ENCODE measurements at regions not wholly inside any gene's neighbourhood (a gene's known extent, or its start where the extent isn't known, plus 50 kb on each side); places are given as distances from the start of the nearest gene placed in this dataset.

DNA sequence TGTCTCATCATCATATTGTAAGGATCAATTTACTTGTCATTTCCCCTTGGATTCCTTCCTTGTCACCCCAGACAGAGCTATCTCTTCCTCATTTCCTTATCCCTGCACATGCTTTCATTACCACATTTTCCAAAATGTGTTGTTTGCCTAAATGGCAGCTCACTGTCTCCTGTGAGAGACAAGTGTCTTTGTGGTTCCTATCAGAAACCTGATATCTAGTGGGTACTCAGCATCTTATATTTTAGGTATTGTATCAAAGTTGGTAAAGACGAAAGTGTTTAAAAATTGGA lies 896.0 kb upstream of the PIK3C3 start:
- Histone ChIP-seq H3K9ac (ENCODE audit: control insufficient read depth, insufficient read depth, low read length) (no peak overlapping the region), H4K20me1 (ENCODE audit: control insufficient read depth, insufficient read depth) (no peaks in the 10 kb centered on the region), H3K4me3 (no peak overlapping the region), H2AFZ (ENCODE audit: control insufficient read depth, low read depth, low read length) (no peak overlapping the region), H3K36me3 (ENCODE audit: control insufficient read depth in 2 of 2, insufficient read depth in 2 of 2, low read length in 1 of 2) (no peaks in the 10 kb centered on the region), H3K4me2 (ENCODE audit: control insufficient read depth, insufficient read depth) (no peak overlapping the region), H3K79me2 (ENCODE audit: control insufficient read depth, insufficient read depth, low read length) (no peaks in the 10 kb centered on the region), H3K9me3 (replicated peaks; ENCODE audit: control insufficient read depth, insufficient read depth, low read length) (no peaks in the 10 kb centered on the region), H3K4me1 (ENCODE audit: control insufficient read depth, insufficient read depth, low read length) (no peaks in the 10 kb centered on the region), H3K27ac (ENCODE audit: control insufficient read depth, insufficient read depth) (no peak overlapping the region), H3K27me3 (replicated peaks in 1 of 2; ENCODE audit: control insufficient read depth in 2 of 2, insufficient read depth in 2 of 2, low read length in 1 of 2) (no peaks in the 10 kb centered on the region)
- ChIA-PET CTCF (interaction anchor here (0.8 to 1.3 kb wide), 3 partner anchors 9 to 40 kb away, joined by 3 to 5 read pairs (median 3); no protein-coding TSS in a partner anchor), SMC1A (ENCODE audit: uncharacterized antibody, unreplicated experiment) (interaction anchor here (1.0 to 1.7 kb wide), 3 partner anchors 17 to 124 kb away, joined by 3 to 10 read pairs (median 3); no protein-coding TSS in a partner anchor), POLR2A (no interaction called here), RAD21 (ENCODE audit: unreplicated experiment) (no interaction called here)
- DNase-seq (ENCODE audit: low read depth, low spot score): no peak
- no peak for ATAC-seq
- intact Hi-C loops (cut with micrococcal nuclease; ENCODE audit: unreplicated experiment) (no loop called here), in situ Hi-C loops (cut with MboI) (no loop called here)
- BruUV-seq (replicated peaks): no TSS peak
- 0% methylated on average over 1 of the region's 1 CpG for WGBS (ENCODE audit: insufficient coverage, insufficient replicate concordance, low lambda C conversion rate, missing lambda C conversion rate)
- no peak for FAIRE-seq
- TF ChIP-seq EZH2 (IDR thresholded peaks at IDR 0.05; ENCODE audit: borderline replicate concordance, control insufficient read depth, low read depth, low read length): no peak
- TF ChIP-seq RBBP5 (conservative IDR thresholded peaks at IDR 0.05): no peak
- TF ChIP-seq MEF2B (IDR thresholded peaks at IDR 0.05; ENCODE audit: partially characterized antibody, poor library complexity, severe bottlenecking): no peak
- TF ChIP-seq, protein P1, sequence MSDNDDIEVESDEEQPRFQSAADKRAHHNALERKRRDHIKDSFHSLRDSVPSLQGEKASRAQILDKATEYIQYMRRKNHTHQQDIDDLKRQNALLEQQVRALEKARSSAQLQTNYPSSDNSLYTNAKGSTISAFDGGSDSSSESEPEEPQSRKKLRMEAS (IDR thresholded peaks at IDR 0.05; ENCODE audit: low read depth, low read length): no peak
- TF ChIP-seq POLR2AphosphoS5 (IDR thresholded peaks at IDR 0.05; ENCODE audit: low read length): no peak

DNA sequence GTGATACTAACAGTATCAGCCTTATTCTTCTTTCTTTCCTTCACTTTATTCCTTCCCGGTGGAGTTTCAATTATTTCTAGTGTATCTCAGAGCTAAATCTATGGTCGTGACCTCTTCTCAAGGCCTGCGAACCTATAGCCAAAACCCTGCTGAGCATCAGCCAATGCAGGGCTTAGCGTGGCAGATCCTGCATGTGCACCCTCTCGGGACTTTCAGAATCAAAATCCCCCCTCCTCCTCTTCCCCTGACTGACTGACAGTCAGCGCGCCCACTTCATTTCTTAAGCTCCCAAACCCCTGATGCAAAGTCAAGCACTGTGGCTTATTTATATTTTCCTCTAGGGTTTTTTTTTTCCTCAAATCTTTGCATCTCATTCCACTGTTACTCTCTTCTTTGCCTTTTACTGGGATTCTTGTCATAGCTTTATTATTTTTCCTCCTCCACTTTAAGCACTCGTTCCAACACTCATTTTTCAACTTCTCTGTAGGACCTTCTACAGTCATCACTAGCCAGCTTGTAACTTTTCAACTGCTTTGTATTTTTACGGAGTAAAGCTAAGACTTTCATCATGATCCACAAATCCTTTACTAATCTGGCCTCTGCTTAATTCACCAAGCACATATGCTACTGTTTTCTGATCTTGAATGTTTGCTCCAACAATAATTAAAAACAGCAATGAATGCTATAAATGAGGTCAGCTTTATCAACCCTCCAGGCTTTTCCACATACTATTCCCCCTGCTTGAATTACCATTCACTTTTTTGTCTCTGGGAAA lies 896.5 kb upstream of the PIK3C3 start:
- Histone ChIP-seq H3K79me2 (ENCODE audit: control insufficient read depth, insufficient read depth, low read length) (no peaks in the 10 kb centered on the region), H3K27me3 (replicated peaks in 1 of 2; ENCODE audit: control insufficient read depth in 2 of 2, insufficient read depth in 2 of 2, low read length in 1 of 2) (no peaks in the 10 kb centered on the region), H4K20me1 (ENCODE audit: control insufficient read depth, insufficient read depth) (no peaks in the 10 kb centered on the region), H3K36me3 (ENCODE audit: control insufficient read depth in 2 of 2, insufficient read depth in 2 of 2, low read length in 1 of 2) (no peaks in the 10 kb centered on the region), H3K27ac (ENCODE audit: control insufficient read depth, insufficient read depth) (no peak overlapping the region), H3K4me2 (ENCODE audit: control insufficient read depth, insufficient read depth) (no peak overlapping the region), H2AFZ (ENCODE audit: control insufficient read depth, low read depth, low read length) (no peak overlapping the region), H3K9ac (ENCODE audit: control insufficient read depth, insufficient read depth, low read length) (no peak overlapping the region), H3K4me3 (no peak overlapping the region), H3K4me1 (ENCODE audit: control insufficient read depth, insufficient read depth, low read length) (no peaks in the 10 kb centered on the region), H3K9me3 (replicated peaks; ENCODE audit: control insufficient read depth, insufficient read depth, low read length) (no peaks in the 10 kb centered on the region)
- POLR2A ChIA-PET: no interaction called here
- no TSS peak for BruUV-seq (replicated peaks)
- intact Hi-C loops (cut with micrococcal nuclease; ENCODE audit: unreplicated experiment): no loop called here
- DNase-seq (ENCODE audit: low read depth, low spot score): no peak
- CTCF ChIA-PET: interaction anchor here (0.8 to 1.3 kb wide), 3 partner anchors 9 to 39 kb away, joined by 3 to 5 read pairs (median 3); no protein-coding TSS in a partner anchor
- RAD21 ChIA-PET (ENCODE audit: unreplicated experiment): no interaction called here
- WGBS (ENCODE audit: insufficient coverage, insufficient replicate concordance, low lambda C conversion rate, missing lambda C conversion rate): 24% methylated on average over 8 of the region's 9 CpGs
- FAIRE-seq: no peak
- SMC1A ChIA-PET (ENCODE audit: uncharacterized antibody, unreplicated experiment): interaction anchor here (1.0 to 1.7 kb wide), 3 partner anchors 17 to 123 kb away, joined by 3 to 10 read pairs (median 3); no protein-coding TSS in a partner anchor
- no peak for ATAC-seq
- in situ Hi-C loops (cut with MboI): no loop called here
- TF ChIP-seq, protein P2, sequence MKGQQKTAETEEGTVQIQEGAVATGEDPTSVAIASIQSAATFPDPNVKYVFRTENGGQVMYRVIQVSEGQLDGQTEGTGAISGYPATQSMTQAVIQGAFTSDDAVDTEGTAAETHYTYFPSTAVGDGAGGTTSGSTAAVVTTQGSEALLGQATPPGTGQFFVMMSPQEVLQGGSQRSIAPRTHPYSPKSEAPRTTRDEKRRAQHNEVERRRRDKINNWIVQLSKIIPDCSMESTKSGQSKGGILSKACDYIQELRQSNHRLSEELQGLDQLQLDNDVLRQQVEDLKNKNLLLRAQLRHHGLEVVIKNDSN (IDR thresholded peaks at IDR 0.05; ENCODE audit: borderline replicate concordance, extremely low read length, insufficient read depth, low read depth, low read length): no peak
- TF ChIP-seq, protein P3, sequence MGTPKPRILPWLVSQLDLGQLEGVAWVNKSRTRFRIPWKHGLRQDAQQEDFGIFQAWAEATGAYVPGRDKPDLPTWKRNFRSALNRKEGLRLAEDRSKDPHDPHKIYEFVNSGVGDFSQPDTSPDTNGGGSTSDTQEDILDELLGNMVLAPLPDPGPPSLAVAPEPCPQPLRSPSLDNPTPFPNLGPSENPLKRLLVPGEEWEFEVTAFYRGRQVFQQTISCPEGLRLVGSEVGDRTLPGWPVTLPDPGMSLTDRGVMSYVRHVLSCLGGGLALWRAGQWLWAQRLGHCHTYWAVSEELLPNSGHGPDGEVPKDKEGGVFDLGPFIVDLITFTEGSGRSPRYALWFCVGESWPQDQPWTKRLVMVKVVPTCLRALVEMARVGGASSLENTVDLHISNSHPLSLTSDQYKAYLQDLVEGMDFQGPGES (IDR thresholded peaks at IDR 0.05): no peak
- TF ChIP-seq SMARCA5 (IDR thresholded peaks at IDR 0.05) (no peak), NRF1 (conservative IDR thresholded peaks at IDR 0.05; ENCODE audit: low read depth, low read length) (no peak), ETV6 (conservative IDR thresholded peaks at IDR 0.05 in 1 of 2, IDR thresholded peaks at IDR 0.05 in 1 of 2; ENCODE audit: borderline replicate concordance in 1 of 2, low read depth in 1 of 2) (no peak), SPI1 (IDR thresholded peaks at IDR 0.05; ENCODE audit: borderline replicate concordance, insufficient read depth, low read depth, low read length) (no peak), YY1 (IDR thresholded peaks at IDR 0.05; ENCODE audit: low read depth, low read length) (no peak), SREBF2 (IDR thresholded peaks at IDR 0.05; ENCODE audit: low read length) (no peak), NR2F1 (conservative IDR thresholded peaks at IDR 0.05) (no peak), GATAD2B (conservative IDR thresholded peaks at IDR 0.05; ENCODE audit: low read depth) (no peak)

Measured in GM12878 (cell line).